HG02885 (cell line): ENCODE measurements at regions not wholly inside any gene's neighbourhood (a gene's known extent, or its start where the extent isn't known, plus 50 kb on each side); places are given as distances from the start of the nearest gene placed in this dataset.
"Not testable (repeated sequence)": the region's sequence is repeated elsewhere in the genome, so short reads cannot be mapped to it uniquely, and the experiment has no call there.

Experiments used
- ATAC-seq: cut with Tn5 transposase; IDR thresholded peaks from one replicate; pipeline ENCODE4 v1.9.1; 2021; ENCODE audit warnings: mild to moderate bottlenecking; ENCODE audit not compliant: unreplicated experiment, poor library complexity

- ATAC-seq: no peak
These were observed 126.3 kb upstream of the PLAAT1 start for GRCh38 chr3:193114431-193115340.

GRCh38 chr3:193116871-193117270 is 124.2 kb upstream of the PLAAT1 start:
- ATAC-seq: no peak

- no peak for ATAC-seq
These were observed 122.1 kb upstream of the PLAAT1 start for GRCh38 chr3:193118907-193119306.

GRCh38 chr3:193119926-193120325 is 121.1 kb upstream of the PLAAT1 start:
- ATAC-seq: no peak

- no peak for ATAC-seq
These were observed 116.2 kb upstream of the PLAAT1 start for GRCh38 chr3:193124861-193125260.

GRCh38 chr3:193129607-193130006 is 111.4 kb upstream of the PLAAT1 start:
- ATAC-seq: no peak

- ATAC-seq: no peak
These were observed 110.4 kb upstream of the PLAAT1 start for GRCh38 chr3:193130576-193130975.

- no peak for ATAC-seq
These were observed 108.8 kb upstream of the PLAAT1 start for GRCh38 chr3:193132241-193132640.

- ATAC-seq: no peak
These were observed 108.1 kb upstream of the PLAAT1 start for GRCh38 chr3:193132964-193133363.

- no peak for ATAC-seq
These were observed 106.2 kb upstream of the PLAAT1 start for GRCh38 chr3:193134856-193135255.

- ATAC-seq: no peak
These were observed 100.6 kb upstream of the PLAAT1 start for GRCh38 chr3:193140381-193140780.

GRCh38 chr3:193145248-193145647 is 95.8 kb upstream of the PLAAT1 start:
- no peak for ATAC-seq

- no peak for ATAC-seq
These were observed 92.1 kb upstream of the PLAAT1 start for GRCh38 chr3:193148688-193149473.

- ATAC-seq: no peak
These were observed 91.0 kb upstream of the PLAAT1 start for GRCh38 chr3:193149998-193150397.

- not testable (repeated sequence) for ATAC-seq
These were observed 85.8 kb upstream of the PLAAT1 start for GRCh38 chr3:193155044-193155781.

- no peak for ATAC-seq
These were observed 84.0 kb upstream of the PLAAT1 start for GRCh38 chr3:193157051-193157450.

GRCh38 chr3:193165431-193166120 is 75.4 kb upstream of the PLAAT1 start:
- ATAC-seq: no peak

- ATAC-seq: no peak
These were observed 72.1 kb upstream of the PLAAT1 start for GRCh38 chr3:193168931-193169330.

- no peak for ATAC-seq
These were observed 66.9 kb upstream of the PLAAT1 start for GRCh38 chr3:193174140-193174539.
